ENCODE measurements at regions not wholly inside any gene's neighbourhood (a gene's known extent, or its start where the extent isn't known, plus 50 kb on each side); places are given as distances from the start of the nearest gene placed in this dataset.

DNA sequence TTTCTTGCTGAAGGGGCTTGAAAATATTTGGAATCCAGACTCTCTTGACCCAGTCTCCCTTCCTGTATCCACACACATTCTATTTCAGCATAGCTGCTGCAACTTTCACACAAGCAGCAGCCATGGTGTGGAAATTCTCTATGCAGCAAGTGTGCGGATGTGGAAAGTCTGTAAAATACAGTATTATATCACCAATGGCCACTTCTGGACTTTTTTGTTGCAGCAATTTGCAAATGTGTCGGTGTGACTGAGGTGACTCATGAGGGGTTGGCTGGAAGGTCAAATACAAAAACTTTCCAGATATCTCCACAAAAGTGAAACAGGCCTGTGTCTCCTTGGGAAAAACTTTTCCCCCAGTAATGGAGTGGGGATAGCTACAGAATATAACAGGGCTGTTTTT is 299.3 kb upstream of the GYPC start:
- no peak overlapping the region for H3K4me2 ChIP-seq (ENCODE audit: low read length)
- H3K9me3 ChIP-seq (ENCODE audit: low read length): no peaks in the 10 kb centered on the region
- no peaks in the 10 kb centered on the region for H3K36me3 ChIP-seq (ENCODE audit: low read depth, low read length)
- no TSS peak for BruUV-seq (replicated peaks)
- no peaks in the 10 kb centered on the region for H3K9me2 ChIP-seq (replicated peaks; ENCODE audit: low read length)
- DNase-seq (no peak), ATAC-seq (no peak)
- no peak overlapping the region for H2AFZ ChIP-seq (ENCODE audit: low read length)
- H3K79me2 ChIP-seq (ENCODE audit: low read length): no peaks in the 10 kb centered on the region
- no peak overlapping the region for H3K27ac ChIP-seq (ENCODE audit: low read length)
- CTCF ChIA-PET: no interaction called here
- no peaks in the 10 kb centered on the region for H3K4me1 ChIP-seq (ENCODE audit: insufficient read depth, low read length)
- TF ChIP-seq, protein P1, sequence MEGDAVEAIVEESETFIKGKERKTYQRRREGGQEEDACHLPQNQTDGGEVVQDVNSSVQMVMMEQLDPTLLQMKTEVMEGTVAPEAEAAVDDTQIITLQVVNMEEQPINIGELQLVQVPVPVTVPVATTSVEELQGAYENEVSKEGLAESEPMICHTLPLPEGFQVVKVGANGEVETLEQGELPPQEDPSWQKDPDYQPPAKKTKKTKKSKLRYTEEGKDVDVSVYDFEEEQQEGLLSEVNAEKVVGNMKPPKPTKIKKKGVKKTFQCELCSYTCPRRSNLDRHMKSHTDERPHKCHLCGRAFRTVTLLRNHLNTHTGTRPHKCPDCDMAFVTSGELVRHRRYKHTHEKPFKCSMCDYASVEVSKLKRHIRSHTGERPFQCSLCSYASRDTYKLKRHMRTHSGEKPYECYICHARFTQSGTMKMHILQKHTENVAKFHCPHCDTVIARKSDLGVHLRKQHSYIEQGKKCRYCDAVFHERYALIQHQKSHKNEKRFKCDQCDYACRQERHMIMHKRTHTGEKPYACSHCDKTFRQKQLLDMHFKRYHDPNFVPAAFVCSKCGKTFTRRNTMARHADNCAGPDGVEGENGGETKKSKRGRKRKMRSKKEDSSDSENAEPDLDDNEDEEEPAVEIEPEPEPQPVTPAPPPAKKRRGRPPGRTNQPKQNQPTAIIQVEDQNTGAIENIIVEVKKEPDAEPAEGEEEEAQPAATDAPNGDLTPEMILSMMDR (conservative IDR thresholded peaks at IDR 0.05; ENCODE audit: low read depth, low read length): no peak
- H3K9ac ChIP-seq (ENCODE audit: low read length): no peak overlapping the region
- no peaks in the 10 kb centered on the region for H4K20me1 ChIP-seq (ENCODE audit: low read length)
- no peak overlapping the region for H3K4me3 ChIP-seq (ENCODE audit: low read length)
- H3F3A ChIP-seq (ENCODE audit: low read length, unreplicated experiment): no peaks in the 10 kb centered on the region
- H3K27me3 ChIP-seq (ENCODE audit: low read length): no peaks in the 10 kb centered on the region
- intact Hi-C loops (cut with micrococcal nuclease): no loop called here
- POLR2A ChIA-PET (ENCODE audit: unreplicated experiment): no interaction called here

DNA sequence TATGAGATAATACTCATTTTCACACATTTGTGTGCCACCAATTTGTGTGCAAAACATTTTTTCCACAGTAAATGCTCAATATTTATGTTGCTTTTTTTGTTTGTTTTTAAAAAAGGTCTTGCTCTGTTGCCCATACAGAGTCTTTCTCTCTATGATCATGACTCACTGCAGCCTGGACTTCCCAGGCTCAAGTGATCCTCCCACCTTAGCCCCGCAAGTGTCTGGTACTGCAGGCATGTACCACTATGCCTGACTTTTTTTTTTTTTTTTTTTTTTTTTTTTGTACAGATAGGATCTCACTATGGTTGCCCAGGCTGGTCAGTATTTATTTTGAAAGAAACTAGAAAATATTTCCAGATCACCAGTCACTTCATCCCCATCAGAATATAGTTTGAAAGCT is 297.8 kb upstream of the GYPC start:
- POLR2A ChIA-PET (ENCODE audit: unreplicated experiment): no interaction called here
- no peaks in the 10 kb centered on the region for H3K79me2 ChIP-seq (ENCODE audit: low read length)
- no peak overlapping the region for H2AFZ ChIP-seq (ENCODE audit: low read length)
- no peak overlapping the region for H3K4me2 ChIP-seq (ENCODE audit: low read length)
- no peaks in the 10 kb centered on the region for H4K20me1 ChIP-seq (ENCODE audit: low read length)
- H3F3A ChIP-seq (ENCODE audit: low read length, unreplicated experiment): no peaks in the 10 kb centered on the region
- H3K9me3 ChIP-seq (ENCODE audit: low read length): no peaks in the 10 kb centered on the region
- H3K9ac ChIP-seq (ENCODE audit: low read length): no peak overlapping the region
- DNase-seq: no peak
- H3K4me1 ChIP-seq (ENCODE audit: insufficient read depth, low read length): no peaks in the 10 kb centered on the region
- H3K4me3 ChIP-seq (ENCODE audit: low read length): no peak overlapping the region
- H3K9me2 ChIP-seq (replicated peaks; ENCODE audit: low read length): no peaks in the 10 kb centered on the region
- ATAC-seq: no peak
- TF ChIP-seq, protein P1 (conservative IDR thresholded peaks at IDR 0.05; ENCODE audit: low read depth, low read length): no peak
- TF ChIP-seq EZH2 (IDR thresholded peaks at IDR 0.05; ENCODE audit: low read length, unreplicated experiment) (no peak), EZH2phosphoT487 (IDR thresholded peaks at IDR 0.05; ENCODE audit: borderline replicate concordance, low read length) (no peak)
- intact Hi-C loops (cut with micrococcal nuclease): no loop called here
- H3K27me3 ChIP-seq (ENCODE audit: low read length): no peaks in the 10 kb centered on the region
- no TSS peak for BruUV-seq (replicated peaks)
- CTCF ChIA-PET: no interaction called here
- no peaks in the 10 kb centered on the region for H3K36me3 ChIP-seq (ENCODE audit: low read depth, low read length)
- H3K27ac ChIP-seq (ENCODE audit: low read length): no peak overlapping the region

DNA sequence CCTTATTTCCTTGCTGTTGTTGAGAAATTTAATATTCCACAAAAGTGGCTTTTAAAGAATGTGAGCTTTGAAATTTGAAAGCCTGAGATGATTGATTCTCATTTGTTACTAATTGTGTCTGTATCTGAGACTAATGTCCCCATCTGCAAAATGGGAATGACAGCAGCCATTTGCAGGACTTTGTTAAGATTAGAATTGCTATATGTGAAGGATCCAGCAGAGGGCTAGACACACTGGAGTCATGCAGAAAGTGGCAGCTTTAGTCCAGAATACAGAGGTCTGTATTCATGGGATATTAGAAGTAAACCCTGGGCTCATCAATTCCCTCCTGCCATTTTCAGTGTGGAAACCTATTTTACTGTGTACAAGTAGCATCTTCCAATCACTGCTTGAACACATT is 296.5 kb upstream of the GYPC start:
- ChIA-PET POLR2A (ENCODE audit: unreplicated experiment) (no interaction called here), CTCF (no interaction called here)
- no peaks in the 10 kb centered on the region for H3K79me2 ChIP-seq (ENCODE audit: low read length)
- TF ChIP-seq EZH2phosphoT487 (IDR thresholded peaks at IDR 0.05; ENCODE audit: borderline replicate concordance, low read length) (no peak), EZH2 (IDR thresholded peaks at IDR 0.05; ENCODE audit: low read length, unreplicated experiment) (no peak)
- TF ChIP-seq, protein P1 (conservative IDR thresholded peaks at IDR 0.05; ENCODE audit: low read depth, low read length): 0 out of 2 replicates have a peak, but pooled peaks have one; percentile 24
- H3K4me1 ChIP-seq (ENCODE audit: insufficient read depth, low read length): no peaks in the 10 kb centered on the region
- no peak overlapping the region for H2AFZ ChIP-seq (ENCODE audit: low read length)
- no TSS peak for BruUV-seq (replicated peaks)
- H3K27me3 ChIP-seq (ENCODE audit: low read length): no peaks in the 10 kb centered on the region
- ATAC-seq (no peak), DNase-seq (no peak)
- no peak overlapping the region for H3K27ac ChIP-seq (ENCODE audit: low read length)
- no peaks in the 10 kb centered on the region for H3K36me3 ChIP-seq (ENCODE audit: low read depth, low read length)
- no peaks in the 10 kb centered on the region for H3F3A ChIP-seq (ENCODE audit: low read length, unreplicated experiment)
- no peak overlapping the region for H3K4me2 ChIP-seq (ENCODE audit: low read length)
- H3K4me3 ChIP-seq (ENCODE audit: low read length): no peak overlapping the region
- H3K9me2 ChIP-seq (replicated peaks; ENCODE audit: low read length): no peaks in the 10 kb centered on the region
- intact Hi-C loops (cut with micrococcal nuclease): no loop called here
- H3K9me3 ChIP-seq (ENCODE audit: low read length): no peaks in the 10 kb centered on the region
- H3K9ac ChIP-seq (ENCODE audit: low read length): no peak overlapping the region
- no peaks in the 10 kb centered on the region for H4K20me1 ChIP-seq (ENCODE audit: low read length)
